ENCODE measurements at regions not wholly inside any gene's neighbourhood (a gene's known extent, or its start where the extent isn't known, plus 50 kb on each side); places are given as distances from the start of the nearest gene placed in this dataset.

DNA sequence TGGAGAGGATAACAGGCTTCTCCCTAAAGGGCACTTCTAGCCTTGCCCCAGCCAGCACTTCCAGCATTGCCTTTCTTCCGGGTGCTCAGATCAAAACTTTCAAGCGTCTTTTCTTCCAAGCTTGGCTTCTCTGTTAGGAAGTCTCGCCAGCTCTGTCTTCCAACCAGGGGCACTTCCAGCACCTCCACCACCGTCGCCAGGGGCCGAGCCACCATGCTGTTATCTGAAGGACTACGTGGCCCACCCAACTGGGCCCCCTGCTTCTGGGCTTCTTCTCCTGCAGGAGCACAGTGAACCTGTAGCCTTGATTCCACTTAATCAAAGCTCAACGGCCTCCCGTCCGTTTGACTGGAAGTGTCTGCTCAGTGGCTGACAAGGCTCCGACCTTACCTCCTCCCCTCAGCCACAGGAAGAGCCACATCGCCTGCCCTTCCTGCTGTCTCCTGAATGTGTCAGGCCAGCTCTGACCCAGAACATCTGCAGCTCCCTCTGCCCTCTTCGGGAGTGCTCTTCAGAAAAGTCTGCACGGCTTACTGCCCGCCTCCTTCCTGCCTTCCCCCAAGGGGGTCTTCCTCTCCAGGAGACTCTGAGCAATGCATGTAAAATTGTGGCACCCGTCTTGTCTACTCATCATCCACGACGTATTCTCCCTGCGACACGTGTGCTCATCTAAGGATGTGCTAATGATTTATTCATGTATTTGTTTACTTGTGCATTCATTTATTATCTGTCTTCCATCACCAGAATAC lies 527.0 kb downstream of the CDH26 start:
- H3K27ac ChIP-seq, result no peak overlapping the region
- TF ChIP-seq ZFX (IDR thresholded peaks at IDR 0.05), result no peak
- TF ChIP-seq, protein P1, sequence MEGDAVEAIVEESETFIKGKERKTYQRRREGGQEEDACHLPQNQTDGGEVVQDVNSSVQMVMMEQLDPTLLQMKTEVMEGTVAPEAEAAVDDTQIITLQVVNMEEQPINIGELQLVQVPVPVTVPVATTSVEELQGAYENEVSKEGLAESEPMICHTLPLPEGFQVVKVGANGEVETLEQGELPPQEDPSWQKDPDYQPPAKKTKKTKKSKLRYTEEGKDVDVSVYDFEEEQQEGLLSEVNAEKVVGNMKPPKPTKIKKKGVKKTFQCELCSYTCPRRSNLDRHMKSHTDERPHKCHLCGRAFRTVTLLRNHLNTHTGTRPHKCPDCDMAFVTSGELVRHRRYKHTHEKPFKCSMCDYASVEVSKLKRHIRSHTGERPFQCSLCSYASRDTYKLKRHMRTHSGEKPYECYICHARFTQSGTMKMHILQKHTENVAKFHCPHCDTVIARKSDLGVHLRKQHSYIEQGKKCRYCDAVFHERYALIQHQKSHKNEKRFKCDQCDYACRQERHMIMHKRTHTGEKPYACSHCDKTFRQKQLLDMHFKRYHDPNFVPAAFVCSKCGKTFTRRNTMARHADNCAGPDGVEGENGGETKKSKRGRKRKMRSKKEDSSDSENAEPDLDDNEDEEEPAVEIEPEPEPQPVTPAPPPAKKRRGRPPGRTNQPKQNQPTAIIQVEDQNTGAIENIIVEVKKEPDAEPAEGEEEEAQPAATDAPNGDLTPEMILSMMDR (conservative IDR thresholded peaks at IDR 0.05), result no peak

DNA sequence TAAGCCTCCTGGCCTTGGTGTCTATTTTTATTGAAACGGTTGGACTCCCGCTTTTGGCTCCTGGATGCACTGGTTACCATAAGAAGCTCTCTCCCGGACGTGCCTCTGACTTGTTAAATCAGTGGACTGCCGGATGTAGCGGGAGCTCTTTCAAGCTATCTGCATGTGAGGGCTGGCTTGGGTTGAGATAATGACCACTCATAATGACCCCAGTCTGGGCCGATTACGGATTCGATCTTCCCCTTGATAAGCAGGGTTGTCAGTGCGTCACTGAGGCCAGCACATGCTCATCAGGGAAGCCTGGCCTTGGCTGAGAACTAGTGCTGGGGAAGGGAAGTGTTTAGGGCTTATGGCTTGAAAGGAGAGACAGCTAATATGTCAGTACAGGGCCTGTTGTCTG lies 528.1 kb downstream of the CDH26 start:
- no peak overlapping the region for H3K27ac ChIP-seq
- TF ChIP-seq, protein P1 (conservative IDR thresholded peaks at IDR 0.05), result no peak
- TF ChIP-seq ZFX (IDR thresholded peaks at IDR 0.05), result no peak

DNA sequence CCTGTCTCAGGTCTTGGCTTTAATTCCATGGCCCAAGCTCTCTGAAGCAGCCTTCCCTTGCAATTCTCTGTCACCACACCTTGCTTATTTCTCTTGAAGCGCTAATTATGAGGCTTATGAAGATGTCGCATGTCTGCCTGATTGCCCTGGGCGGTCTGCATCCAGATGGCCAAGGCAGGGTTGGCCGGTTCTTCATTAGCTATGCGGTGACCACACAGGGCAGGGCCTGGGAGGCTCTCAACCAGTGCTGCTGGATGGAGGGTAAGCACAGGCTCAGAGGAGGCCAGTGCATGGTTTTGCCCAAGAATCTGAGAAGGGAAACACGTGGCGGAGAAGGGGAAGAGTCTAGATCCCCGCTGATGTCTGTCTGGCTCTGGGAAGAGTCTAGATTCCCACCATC lies 528.7 kb downstream of the CDH26 start:
- no peak for TF ChIP-seq ZFX (IDR thresholded peaks at IDR 0.05)
- TF ChIP-seq, protein P1 (conservative IDR thresholded peaks at IDR 0.05), result no peak
- H3K27ac ChIP-seq, result no peak overlapping the region

DNA sequence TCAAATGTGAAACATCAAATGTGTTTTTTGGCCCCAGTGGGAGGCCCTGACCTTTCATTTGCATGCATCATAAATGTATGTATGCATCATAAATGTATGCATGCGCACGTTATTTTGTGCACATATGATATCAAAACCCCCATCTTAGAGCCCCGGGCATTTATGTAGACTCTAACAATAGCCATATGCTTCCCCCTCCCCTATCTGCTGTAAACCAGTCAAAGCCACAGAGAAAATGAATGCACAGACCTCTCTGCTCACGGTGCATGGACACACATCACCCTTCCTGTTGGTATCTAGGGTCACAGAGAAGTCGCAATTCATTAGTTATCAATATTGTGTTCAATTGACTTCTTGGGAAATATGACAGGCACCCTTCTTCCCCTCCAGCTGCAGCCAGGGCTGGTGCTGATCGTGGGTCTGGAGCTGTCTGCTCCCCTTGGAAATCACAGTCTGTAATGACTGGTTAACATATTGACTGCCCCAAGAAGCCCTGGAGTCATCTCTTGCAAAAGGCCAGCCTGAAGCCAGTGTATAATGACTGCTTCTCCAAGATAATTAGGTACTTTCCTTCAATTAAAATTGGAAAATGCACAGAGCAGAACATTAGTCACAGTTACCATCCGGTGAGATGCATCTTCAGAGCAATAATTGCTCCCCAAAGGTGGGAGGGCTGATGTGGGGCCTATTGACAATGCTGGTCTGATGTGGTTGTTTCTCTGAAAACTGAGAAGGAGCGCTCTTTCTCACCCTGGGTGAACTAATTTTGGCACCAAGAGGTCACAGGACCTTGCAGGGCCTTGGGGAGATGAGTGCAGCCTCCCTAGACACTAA lies 532.2 kb downstream of the CDH26 start:
- TF ChIP-seq, protein P1 (conservative IDR thresholded peaks at IDR 0.05), result no peak
- no peak for TF ChIP-seq ZFX (IDR thresholded peaks at IDR 0.05)
- H3K27ac ChIP-seq, result no peak overlapping the region

DNA sequence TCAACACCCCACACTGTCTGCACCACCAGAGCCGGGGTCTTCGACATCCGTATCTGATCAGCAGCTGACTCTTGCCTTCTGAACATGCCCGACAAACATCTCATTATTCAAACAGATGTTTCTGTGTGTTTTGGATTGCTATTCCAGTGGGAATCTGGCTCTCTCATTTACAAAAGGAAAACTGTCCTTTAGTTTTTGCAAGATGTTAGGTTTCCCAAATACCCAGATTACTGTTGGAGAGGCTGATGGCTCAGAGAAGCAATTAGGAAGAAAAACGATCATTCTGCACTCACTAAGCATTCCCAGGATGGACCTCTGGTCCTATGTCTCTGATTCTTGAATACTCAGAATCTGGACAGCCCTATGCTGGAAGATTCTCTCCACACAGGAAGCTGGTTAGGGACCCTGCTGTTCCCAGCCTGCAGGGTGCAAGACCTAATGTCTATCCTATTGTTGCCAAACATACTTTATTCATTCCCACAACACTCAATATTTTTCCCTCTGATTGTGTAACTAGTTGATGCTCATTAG lies 532.9 kb downstream of the CDH26 start:
- no peak overlapping the region for H3K27ac ChIP-seq
- TF ChIP-seq, protein P1 (conservative IDR thresholded peaks at IDR 0.05), result no peak
- no peak for TF ChIP-seq ZFX (IDR thresholded peaks at IDR 0.05)

DNA sequence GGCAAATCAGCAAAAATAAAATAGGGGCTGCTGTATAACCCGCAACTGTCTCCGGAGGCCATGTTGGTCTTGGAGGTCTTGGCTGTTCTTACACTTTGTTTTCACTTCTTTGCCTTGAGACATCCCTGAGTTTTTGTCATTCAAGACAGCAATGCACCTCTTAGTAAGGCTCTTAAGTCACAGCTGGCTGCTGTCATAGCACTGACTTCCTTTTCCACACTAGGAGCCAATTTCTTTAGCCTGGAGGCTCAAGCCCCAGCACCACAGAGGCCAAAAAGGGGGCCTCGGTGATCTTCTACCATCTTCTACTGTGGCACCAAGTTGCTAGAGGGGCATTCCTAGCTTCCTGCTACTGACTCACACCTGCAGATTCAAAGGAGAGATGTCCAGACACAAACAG lies 536.3 kb downstream of the CDH26 start:
- no peak overlapping the region for H3K27ac ChIP-seq
- TF ChIP-seq ZFX (IDR thresholded peaks at IDR 0.05), result no peak
- TF ChIP-seq, protein P1 (conservative IDR thresholded peaks at IDR 0.05), result no peak
